Caki2 (cell line): ENCODE measurements at regions not wholly inside any gene's neighbourhood (a gene's known extent, or its start where the extent isn't known, plus 50 kb on each side); places are given as distances from the start of the nearest gene placed in this dataset.

Source experiments
- DNase-seq: peaks from one replicate; pipeline ENCODE4 v3.0.0-alpha.2; 2015; ENCODE audit warnings: low read depth
- in situ Hi-C: cut with HindIII; loops from 2 replicates; pipeline ENCODE4 v1.10.0; 2016; ENCODE audit warnings: low sequenced_read_pairs, low pct_unique_long_range_greater_than_20kb, mixed read lengths

- in situ Hi-C loops, result no loop called here
- no peak for DNase-seq
Observed at GRCh38 chr13:104868806-104869205, 1666.7 kb downstream of the EFNB2 start.

GRCh38 chr13:104855581-104855980 is 1679.9 kb downstream of the EFNB2 start:
- in situ Hi-C loops, result no loop called here
- DNase-seq, result no peak

GRCh38 chr13:104854698-104855097 is 1680.8 kb downstream of the EFNB2 start:
- no peak for DNase-seq
- in situ Hi-C loops, result no loop called here

- no peak for DNase-seq
- in situ Hi-C loops, result no loop called here
Observed at GRCh38 chr13:104854007-104854406, 1681.5 kb downstream of the EFNB2 start.

GRCh38 chr13:104847922-104848321 is 1687.5 kb downstream of the EFNB2 start:
- in situ Hi-C loops, result no loop called here
- DNase-seq, result no peak

GRCh38 chr13:104843401-104843800 is 1692.1 kb downstream of the EFNB2 start:
- in situ Hi-C loops, result no loop called here
- DNase-seq, result no peak

- no peak for DNase-seq
- in situ Hi-C loops, result no loop called here
Observed at GRCh38 chr13:104841110-104841509, 1694.4 kb downstream of the EFNB2 start.

GRCh38 chr13:104837756-104838155 is 1697.7 kb downstream of the EFNB2 start:
- DNase-seq, result no peak
- in situ Hi-C loops, result no loop called here

- in situ Hi-C loops, result no loop called here
- no peak for DNase-seq
Observed at GRCh38 chr13:104833221-104833620, 1702.2 kb downstream of the EFNB2 start.

GRCh38 chr13:104832231-104832630 is 1703.2 kb downstream of the EFNB2 start:
- in situ Hi-C loops, result no loop called here
- DNase-seq, result no peak

- in situ Hi-C loops, result no loop called here
- DNase-seq, result no peak
Observed at GRCh38 chr13:104831831-104832230, 1703.6 kb downstream of the EFNB2 start.

- in situ Hi-C loops, result no loop called here
- no peak for DNase-seq
Observed at GRCh38 chr13:104823709-104824108, 1711.8 kb downstream of the EFNB2 start.

- in situ Hi-C loops, result no loop called here
- DNase-seq, result no peak
Observed at GRCh38 chr13:104823071-104823470, 1712.4 kb downstream of the EFNB2 start.

GRCh38 chr13:104817271-104817670 is 1718.2 kb downstream of the EFNB2 start:
- in situ Hi-C loops, result no loop called here
- no peak for DNase-seq

GRCh38 chr13:104816726-104817125 is 1718.7 kb downstream of the EFNB2 start:
- in situ Hi-C loops, result no loop called here

GRCh38 chr13:104810242-104810641 is 1725.2 kb downstream of the EFNB2 start:
- no peak for DNase-seq
- in situ Hi-C loops, result no loop called here

More at GRCh38 chr13:104816726-104817125, 1718.7 kb downstream of the EFNB2 start:
- no peak for DNase-seq

GRCh38 chr13:104809483-104809882 is 1726.0 kb downstream of the EFNB2 start:
- in situ Hi-C loops, result no loop called here

GRCh38 chr13:104805346-104805745 is 1730.1 kb downstream of the EFNB2 start:
- in situ Hi-C loops, result no loop called here
- no peak for DNase-seq

More at GRCh38 chr13:104809483-104809882, 1726.0 kb downstream of the EFNB2 start:
- DNase-seq, result no peak

- in situ Hi-C loops, result no loop called here
Observed at GRCh38 chr13:104799152-104799551, 1732.9 kb upstream of the SLC10A2 start.

GRCh38 chr13:104798486-104798885 is 1732.3 kb upstream of the SLC10A2 start:
- no peak for DNase-seq
- in situ Hi-C loops, result no loop called here

More at GRCh38 chr13:104799152-104799551, 1732.9 kb upstream of the SLC10A2 start:
- no peak for DNase-seq

- DNase-seq, result no peak
- in situ Hi-C loops, result no loop called here
Observed at GRCh38 chr13:104796581-104796980, 1730.4 kb upstream of the SLC10A2 start.
